ENCODE measurements at regions not wholly inside any gene's neighbourhood (a gene's known extent, or its start where the extent isn't known, plus 50 kb on each side); places are given as distances from the start of the nearest gene placed in this dataset.

DNA sequence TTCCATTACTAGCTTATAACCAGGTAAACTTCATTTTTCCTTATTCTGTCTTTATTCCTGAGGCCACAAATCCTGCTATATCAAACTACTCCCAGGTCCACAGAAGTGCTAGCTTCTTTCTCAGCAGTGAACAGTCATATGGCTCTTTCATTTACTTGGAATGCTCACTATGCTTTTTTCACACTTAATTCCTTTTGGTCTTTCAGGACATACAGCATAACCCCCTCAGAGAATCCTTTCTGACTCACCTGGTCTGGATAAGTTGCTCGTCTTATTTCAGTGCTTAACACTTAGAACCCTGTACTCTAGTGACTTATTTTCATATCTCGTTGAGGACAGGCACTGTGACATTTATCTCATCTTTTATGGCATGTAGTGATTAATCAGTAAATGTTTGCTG is 325.0 kb upstream of the UBE2E3 start:
- H2AK5ac ChIP-seq (ENCODE audit: low read depth, low read length): no peak overlapping the region
- in situ Hi-C loops (cut with MboI; ENCODE audit: low sequenced_read_pairs) (no loop called here), intact Hi-C loops (cut with micrococcal nuclease) (no loop called here), dilution Hi-C loops (cut with HindIII; ENCODE audit: low sequenced_read_pairs, unreplicated experiment) (no loop called here)
- ChIA-PET POLR2A (ENCODE audit: unreplicated experiment) (no interaction called here), CTCF (interaction anchor here (0.8 kb wide), 1 partner anchor 11 kb away, joined by 3 read pairs; no protein-coding TSS in a partner anchor)
- no peak overlapping the region for H2AK9ac ChIP-seq (replicated peaks; ENCODE audit: low read depth, low read length, poor library complexity)
- H3K36me3 ChIP-seq (ENCODE audit: control insufficient read depth, insufficient read depth, low read length): no peaks in the 10 kb centered on the region
- no peak overlapping the region for H3K14ac ChIP-seq (replicated peaks; ENCODE audit: low read depth, low read length)
- H3K79me1 ChIP-seq (ENCODE audit: low read depth in 1 of 2, low read length in 2 of 2): no peaks in the 10 kb centered on the region
- H3K4me2 ChIP-seq (ENCODE audit: low read depth, low read length): no peak overlapping the region
- ATAC-seq (ENCODE audit: low read depth) (no peak), DNase-seq (no peak)
- H3K27ac ChIP-seq (ENCODE audit: insufficient read depth, low read length): no peak overlapping the region
- no peak overlapping the region for H2AFZ ChIP-seq (replicated peaks; ENCODE audit: low read length, poor library complexity)
- H2BK20ac ChIP-seq (ENCODE audit: low read depth, low read length): no peak overlapping the region
- peaks cover 5% of the 10 kb centered on the region; the same call in 1 of the 2 replicates for H3K4me1 ChIP-seq (ENCODE audit: control insufficient read depth, insufficient read depth, low read length)
- no CpG with 5 or more reads among the region's 2 CpGs for WGBS, 2 experiments (ENCODE audit: extremely low coverage in 2 of 2, insufficient read length in 1 of 2)
- H2BK15ac ChIP-seq (ENCODE audit: low read depth, low read length): no peak overlapping the region
- H4K5ac ChIP-seq (ENCODE audit: low read depth, low read length): no peak overlapping the region
- H3K18ac ChIP-seq (ENCODE audit: low read depth, low read length): no peak overlapping the region; the same call in 1 of the 2 replicates
- H4K91ac ChIP-seq (ENCODE audit: insufficient read depth, low read depth, low read length): no peak overlapping the region
- H3K27me3 ChIP-seq (ENCODE audit: control insufficient read depth, insufficient read depth, low read length): no peaks in the 10 kb centered on the region
- H3K23ac ChIP-seq (ENCODE audit: low read depth, low read length): no peak overlapping the region
- H3K9ac ChIP-seq (ENCODE audit: low read depth, low read length): no peak overlapping the region
- TF ChIP-seq POLR2A (IDR thresholded peaks at IDR 0.05; ENCODE audit: low read depth, low read length) (no peak), SMC3 (IDR thresholded peaks at IDR 0.05; ENCODE audit: low read depth, low read length) (no peak), FOS (IDR thresholded peaks at IDR 0.05; ENCODE audit: low read depth, low read length) (no peak), CHD1 (IDR thresholded peaks at IDR 0.05; ENCODE audit: low read depth, low read length) (no peak), CEBPB (IDR thresholded peaks at IDR 0.05; ENCODE audit: low read depth, low read length) (no peak), MAZ (IDR thresholded peaks at IDR 0.05; ENCODE audit: borderline replicate concordance, low read depth, low read length) (no peak), BHLHE40 (IDR thresholded peaks at IDR 0.05; ENCODE audit: low read depth, low read length) (no peak), NFE2L2 (IDR thresholded peaks at IDR 0.05; ENCODE audit: low read depth, low read length) (no peak), MXI1 (IDR thresholded peaks at IDR 0.05; ENCODE audit: borderline replicate concordance, low read depth, low read length) (no peak), MAFK (IDR thresholded peaks at IDR 0.05; ENCODE audit: low read depth, low read length) (no peak), RAD21 (IDR thresholded peaks at IDR 0.05; ENCODE audit: low read length) (no peak)
- TF ChIP-seq, protein P1, sequence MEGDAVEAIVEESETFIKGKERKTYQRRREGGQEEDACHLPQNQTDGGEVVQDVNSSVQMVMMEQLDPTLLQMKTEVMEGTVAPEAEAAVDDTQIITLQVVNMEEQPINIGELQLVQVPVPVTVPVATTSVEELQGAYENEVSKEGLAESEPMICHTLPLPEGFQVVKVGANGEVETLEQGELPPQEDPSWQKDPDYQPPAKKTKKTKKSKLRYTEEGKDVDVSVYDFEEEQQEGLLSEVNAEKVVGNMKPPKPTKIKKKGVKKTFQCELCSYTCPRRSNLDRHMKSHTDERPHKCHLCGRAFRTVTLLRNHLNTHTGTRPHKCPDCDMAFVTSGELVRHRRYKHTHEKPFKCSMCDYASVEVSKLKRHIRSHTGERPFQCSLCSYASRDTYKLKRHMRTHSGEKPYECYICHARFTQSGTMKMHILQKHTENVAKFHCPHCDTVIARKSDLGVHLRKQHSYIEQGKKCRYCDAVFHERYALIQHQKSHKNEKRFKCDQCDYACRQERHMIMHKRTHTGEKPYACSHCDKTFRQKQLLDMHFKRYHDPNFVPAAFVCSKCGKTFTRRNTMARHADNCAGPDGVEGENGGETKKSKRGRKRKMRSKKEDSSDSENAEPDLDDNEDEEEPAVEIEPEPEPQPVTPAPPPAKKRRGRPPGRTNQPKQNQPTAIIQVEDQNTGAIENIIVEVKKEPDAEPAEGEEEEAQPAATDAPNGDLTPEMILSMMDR (conservative IDR thresholded peaks at IDR 0.05; ENCODE audit: low read depth, low read length): no peak
- TF ChIP-seq, protein P2, sequence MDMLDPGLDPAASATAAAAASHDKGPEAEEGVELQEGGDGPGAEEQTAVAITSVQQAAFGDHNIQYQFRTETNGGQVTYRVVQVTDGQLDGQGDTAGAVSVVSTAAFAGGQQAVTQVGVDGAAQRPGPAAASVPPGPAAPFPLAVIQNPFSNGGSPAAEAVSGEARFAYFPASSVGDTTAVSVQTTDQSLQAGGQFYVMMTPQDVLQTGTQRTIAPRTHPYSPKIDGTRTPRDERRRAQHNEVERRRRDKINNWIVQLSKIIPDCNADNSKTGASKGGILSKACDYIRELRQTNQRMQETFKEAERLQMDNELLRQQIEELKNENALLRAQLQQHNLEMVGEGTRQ (IDR thresholded peaks at IDR 0.05; ENCODE audit: low read depth, low read length): no peak
- TF ChIP-seq, protein P3, sequence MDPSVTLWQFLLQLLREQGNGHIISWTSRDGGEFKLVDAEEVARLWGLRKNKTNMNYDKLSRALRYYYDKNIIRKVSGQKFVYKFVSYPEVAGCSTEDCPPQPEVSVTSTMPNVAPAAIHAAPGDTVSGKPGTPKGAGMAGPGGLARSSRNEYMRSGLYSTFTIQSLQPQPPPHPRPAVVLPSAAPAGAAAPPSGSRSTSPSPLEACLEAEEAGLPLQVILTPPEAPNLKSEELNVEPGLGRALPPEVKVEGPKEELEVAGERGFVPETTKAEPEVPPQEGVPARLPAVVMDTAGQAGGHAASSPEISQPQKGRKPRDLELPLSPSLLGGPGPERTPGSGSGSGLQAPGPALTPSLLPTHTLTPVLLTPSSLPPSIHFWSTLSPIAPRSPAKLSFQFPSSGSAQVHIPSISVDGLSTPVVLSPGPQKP (IDR thresholded peaks at IDR 0.05; ENCODE audit: borderline replicate concordance, low read depth, low read length): no peak
- no peaks in the 10 kb centered on the region for H3K9me3 ChIP-seq (ENCODE audit: control insufficient read depth, insufficient read depth, low read length)
- H2BK120ac ChIP-seq (ENCODE audit: low read depth, low read length): no peak overlapping the region
- no peak overlapping the region for H2BK5ac ChIP-seq (ENCODE audit: low read depth, low read length, poor library complexity, severe bottlenecking)
- no peaks in the 10 kb centered on the region; the same call in 1 of the 2 replicates for H3K9me1 ChIP-seq (ENCODE audit: insufficient read depth, low read length)
- H4K8ac ChIP-seq (ENCODE audit: low read depth in 2 of 2, low read length in 2 of 2): no peak overlapping the region
- BruUV-seq (replicated peaks): no TSS peak
- H4K20me1 ChIP-seq (ENCODE audit: insufficient read depth, low read length): no peaks in the 10 kb centered on the region
- no peak overlapping the region for H3K56ac ChIP-seq (ENCODE audit: extremely low read depth, insufficient read depth, low read length)
- no peak overlapping the region for H3K4ac ChIP-seq (ENCODE audit: low read depth, low read length)
- no peak overlapping the region for H3K4me3 ChIP-seq (ENCODE audit: insufficient read depth, low read depth, low read length)
